Fibroblast of pulmonary artery (primary cell): ENCODE measurements at regions not wholly inside any gene's neighbourhood (a gene's known extent, or its start where the extent isn't known, plus 50 kb on each side); places are given as distances from the start of the nearest gene placed in this dataset.

Source experiments
- DNase-seq: peaks from one replicate; pipeline ENCODE4 v3.0.0-alpha.2; 2010; ENCODE audit warnings: low read depth
- H3K4me3 ChIP-seq: replicated peaks from 2 replicates; pipeline ENCODE4 v1.5.1; 2011; ENCODE audit warnings: low read depth, mild to moderate bottlenecking, control low read depth, low read length, moderate library complexity
- CTCF ChIP-seq: IDR thresholded peaks from 2 replicates; pipeline ENCODE4 v1.5.1; 2011; ENCODE audit warnings: mild to moderate bottlenecking, control low read depth, low read length, inconsistent platforms; ENCODE audit errors: missing control alignments

GRCh38 chr12:34390171-34390841, 368.0 kb downstream of the ALG10 start:
- no peak for DNase-seq
- H3K4me3 ChIP-seq: no peak overlapping the region
- TF ChIP-seq CTCF: no peak

- no peak overlapping the region for H3K4me3 ChIP-seq
- no peak for DNase-seq
- no peak for TF ChIP-seq CTCF
Measured at GRCh38 chr12:34390846-34391700, 368.8 kb downstream of the ALG10 start.

- no peak for DNase-seq
- H3K4me3 ChIP-seq: no peak overlapping the region
- no peak for TF ChIP-seq CTCF
Measured at GRCh38 chr12:34391771-34392581, 369.7 kb downstream of the ALG10 start.

- no peak overlapping the region for H3K4me3 ChIP-seq
- TF ChIP-seq CTCF: no peak
- DNase-seq: no peak
Measured at GRCh38 chr12:34392741-34393085, 370.4 kb downstream of the ALG10 start.

- DNase-seq: no peak
- no peak overlapping the region for H3K4me3 ChIP-seq
- no peak for TF ChIP-seq CTCF
Measured at GRCh38 chr12:34393086-34393820, 371.0 kb downstream of the ALG10 start.

- TF ChIP-seq CTCF: no peak
- no peak overlapping the region for H3K4me3 ChIP-seq
- DNase-seq: no peak
Measured at GRCh38 chr12:34393821-34394150, 371.5 kb downstream of the ALG10 start.
